ENCODE measurements at regions not wholly inside any gene's neighbourhood (a gene's known extent, or its start where the extent isn't known, plus 50 kb on each side); places are given as distances from the start of the nearest gene placed in this dataset.

DNA sequence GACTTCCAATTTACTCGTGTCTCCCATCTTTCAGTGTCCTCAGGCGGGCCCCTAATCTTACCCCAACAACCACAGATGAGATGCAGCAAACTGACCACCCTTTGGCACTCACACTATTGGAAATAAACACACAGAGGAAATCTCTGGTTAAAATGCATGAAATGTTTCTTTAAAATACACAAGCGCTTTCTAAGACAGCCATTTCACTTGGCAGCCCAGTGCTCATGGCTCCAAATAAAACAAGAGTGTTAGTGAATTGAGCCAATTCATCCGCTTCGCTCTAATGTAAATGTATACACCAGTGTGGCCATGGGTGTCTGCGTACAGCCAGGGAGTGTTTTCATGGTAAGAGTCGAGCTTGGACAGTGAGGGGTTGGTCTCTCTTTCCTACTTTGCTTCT is 282.9 kb downstream of the CLIC5 start:
- FAIRE-seq (no peak), DNase-seq (ENCODE audit: insufficient read length, low spot score) (no peak)
- TF ChIP-seq POLR2A (IDR thresholded peaks at IDR 0.05; ENCODE audit: low read depth, low read length), result no peak
- TF ChIP-seq POLR2AphosphoS5 (IDR thresholded peaks at IDR 0.05; ENCODE audit: low read depth, low read length), result no peak
- TF ChIP-seq POU2F2 (IDR thresholded peaks at IDR 0.05; ENCODE audit: low read depth, low read length), result no peak
- TF ChIP-seq TAF1 (IDR thresholded peaks at IDR 0.05; ENCODE audit: low read depth, low read length), result no peak
- no peak for TF ChIP-seq PAX5 (IDR thresholded peaks at IDR 0.05; ENCODE audit: insufficient read depth, low read length, severe bottlenecking)
- no peak for TF ChIP-seq SPI1 (IDR thresholded peaks at IDR 0.05; ENCODE audit: low read depth, low read length)

- FAIRE-seq (no peak), DNase-seq (ENCODE audit: insufficient read length, low spot score) (no peak)
- TF ChIP-seq POU2F2 (IDR thresholded peaks at IDR 0.05; ENCODE audit: low read depth, low read length) (no peak), SPI1 (IDR thresholded peaks at IDR 0.05; ENCODE audit: low read depth, low read length) (no peak), POLR2A (IDR thresholded peaks at IDR 0.05; ENCODE audit: low read depth, low read length) (no peak), PAX5 (IDR thresholded peaks at IDR 0.05; ENCODE audit: insufficient read depth, low read length, severe bottlenecking) (no peak), POLR2AphosphoS5 (IDR thresholded peaks at IDR 0.05; ENCODE audit: low read depth, low read length) (no peak), TAF1 (IDR thresholded peaks at IDR 0.05; ENCODE audit: low read depth, low read length) (no peak)
Observed at GRCh38 chr6:45730232-45730631, 285.4 kb downstream of the CLIC5 start.

GRCh38 chr6:45728674-45729073 is 287.0 kb downstream of the CLIC5 start:
- DNase-seq (ENCODE audit: insufficient read length, low spot score) (no peak), FAIRE-seq (no peak)
- TF ChIP-seq POLR2AphosphoS5 (IDR thresholded peaks at IDR 0.05; ENCODE audit: low read depth, low read length), result no peak

- TF ChIP-seq SPI1 (IDR thresholded peaks at IDR 0.05; ENCODE audit: low read depth, low read length) (no peak), POU2F2 (IDR thresholded peaks at IDR 0.05; ENCODE audit: low read depth, low read length) (no peak), POLR2A (IDR thresholded peaks at IDR 0.05; ENCODE audit: low read depth, low read length) (no peak), PAX5 (IDR thresholded peaks at IDR 0.05; ENCODE audit: insufficient read depth, low read length, severe bottlenecking) (no peak), TAF1 (IDR thresholded peaks at IDR 0.05; ENCODE audit: low read depth, low read length) (no peak), POLR2AphosphoS5 (IDR thresholded peaks at IDR 0.05; ENCODE audit: low read depth, low read length) (no peak)
- DNase-seq (ENCODE audit: insufficient read length, low spot score) (no peak), FAIRE-seq (no peak)
Observed at GRCh38 chr6:45727819-45728449, 287.7 kb downstream of the CLIC5 start.

DNA sequence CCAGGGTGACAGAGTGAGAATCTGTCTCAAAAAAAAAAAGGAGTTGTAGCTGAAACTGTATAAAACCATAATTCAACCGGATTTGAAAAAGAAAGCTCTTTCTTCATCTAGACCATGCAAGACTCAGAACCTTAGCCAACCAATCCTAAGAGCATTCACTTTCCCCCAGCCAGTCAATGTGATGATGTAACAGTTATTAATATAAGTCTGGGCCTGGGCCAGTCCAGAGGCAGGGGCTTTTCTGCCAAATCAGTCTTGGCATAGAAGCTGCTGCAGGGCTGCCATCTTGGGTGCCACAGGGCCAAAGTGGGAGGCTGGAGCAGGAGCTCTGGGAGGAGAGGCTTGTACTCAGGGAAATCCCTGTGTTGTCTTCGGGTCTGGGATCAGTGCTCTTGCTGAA is 288.4 kb downstream of the CLIC5 start:
- no peak for DNase-seq (ENCODE audit: insufficient read length, low spot score)
- no peak for FAIRE-seq
- TF ChIP-seq PAX5 (IDR thresholded peaks at IDR 0.05; ENCODE audit: insufficient read depth, low read length, severe bottlenecking) (no peak), POLR2AphosphoS5 (IDR thresholded peaks at IDR 0.05; ENCODE audit: low read depth, low read length) (no peak), SPI1 (IDR thresholded peaks at IDR 0.05; ENCODE audit: low read depth, low read length) (no peak), POU2F2 (IDR thresholded peaks at IDR 0.05; ENCODE audit: low read depth, low read length) (no peak), TAF1 (IDR thresholded peaks at IDR 0.05; ENCODE audit: low read depth, low read length) (no peak), POLR2A (IDR thresholded peaks at IDR 0.05; ENCODE audit: low read depth, low read length) (no peak)

DNA sequence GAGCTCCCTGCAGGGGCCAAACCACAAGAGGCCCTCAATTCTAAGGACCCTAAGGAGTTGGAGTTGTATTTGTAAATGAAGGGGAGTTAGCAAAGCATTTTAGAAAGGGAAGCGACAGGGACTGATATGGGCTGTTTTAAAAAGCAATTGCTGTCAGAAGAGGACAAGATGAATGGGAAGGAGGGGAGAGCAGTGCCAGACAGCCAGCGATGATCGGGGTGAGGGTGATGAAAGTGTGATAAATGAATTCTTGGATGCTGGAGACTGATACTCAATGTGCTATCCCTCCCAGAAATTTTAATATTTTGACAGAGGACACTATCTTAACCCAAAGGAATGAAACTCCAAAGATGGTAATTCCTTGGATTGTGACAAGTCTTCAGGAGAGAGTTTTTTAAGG is 289.2 kb downstream of the CLIC5 start:
- no peak for TF ChIP-seq POLR2A (IDR thresholded peaks at IDR 0.05; ENCODE audit: low read depth, low read length)
- FAIRE-seq, result no peak
- no peak for DNase-seq (ENCODE audit: insufficient read length, low spot score)

DNA sequence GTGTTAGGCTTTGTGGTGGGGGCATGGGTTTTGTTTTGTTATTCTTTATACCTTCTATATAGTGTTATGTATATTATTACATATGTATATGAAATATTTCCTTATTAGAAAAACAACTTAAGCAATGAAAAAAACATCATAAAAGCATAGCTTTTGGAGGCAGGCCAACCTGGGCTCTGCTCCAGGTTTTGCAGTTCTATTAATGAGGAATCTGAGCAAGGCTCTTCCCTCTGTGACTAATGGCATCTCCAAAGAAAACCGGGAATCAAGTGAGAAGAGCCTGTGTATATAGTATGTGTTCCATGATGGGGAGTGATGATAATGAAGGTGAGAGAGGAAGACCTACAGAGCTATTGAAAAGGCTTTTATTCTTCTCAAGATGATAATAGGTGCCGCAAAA is 291.1 kb downstream of the CLIC5 start:
- no peak for DNase-seq (ENCODE audit: insufficient read length, low spot score)
- TF ChIP-seq SPI1 (IDR thresholded peaks at IDR 0.05; ENCODE audit: low read depth, low read length), result no peak
- no peak for TF ChIP-seq TAF1 (IDR thresholded peaks at IDR 0.05; ENCODE audit: low read depth, low read length)
- no peak for TF ChIP-seq POLR2AphosphoS5 (IDR thresholded peaks at IDR 0.05; ENCODE audit: low read depth, low read length)
- TF ChIP-seq PAX5 (IDR thresholded peaks at IDR 0.05; ENCODE audit: insufficient read depth, low read length, severe bottlenecking), result no peak
- TF ChIP-seq POLR2A (IDR thresholded peaks at IDR 0.05; ENCODE audit: low read depth, low read length), result no peak
- no peak for TF ChIP-seq POU2F2 (IDR thresholded peaks at IDR 0.05; ENCODE audit: low read depth, low read length)
- no peak for FAIRE-seq

- DNase-seq (ENCODE audit: insufficient read length, low spot score) (no peak), FAIRE-seq (no peak)
- no peak for TF ChIP-seq POLR2AphosphoS5 (IDR thresholded peaks at IDR 0.05; ENCODE audit: low read depth, low read length)
- no peak for TF ChIP-seq SPI1 (IDR thresholded peaks at IDR 0.05; ENCODE audit: low read depth, low read length)
- no peak for TF ChIP-seq TAF1 (IDR thresholded peaks at IDR 0.05; ENCODE audit: low read depth, low read length)
- TF ChIP-seq POU2F2 (IDR thresholded peaks at IDR 0.05; ENCODE audit: low read depth, low read length), result no peak
- TF ChIP-seq PAX5 (IDR thresholded peaks at IDR 0.05; ENCODE audit: insufficient read depth, low read length, severe bottlenecking), result no peak
- no peak for TF ChIP-seq POLR2A (IDR thresholded peaks at IDR 0.05; ENCODE audit: low read depth, low read length)
Observed at GRCh38 chr6:45724027-45724426, 291.6 kb downstream of the CLIC5 start.

DNA sequence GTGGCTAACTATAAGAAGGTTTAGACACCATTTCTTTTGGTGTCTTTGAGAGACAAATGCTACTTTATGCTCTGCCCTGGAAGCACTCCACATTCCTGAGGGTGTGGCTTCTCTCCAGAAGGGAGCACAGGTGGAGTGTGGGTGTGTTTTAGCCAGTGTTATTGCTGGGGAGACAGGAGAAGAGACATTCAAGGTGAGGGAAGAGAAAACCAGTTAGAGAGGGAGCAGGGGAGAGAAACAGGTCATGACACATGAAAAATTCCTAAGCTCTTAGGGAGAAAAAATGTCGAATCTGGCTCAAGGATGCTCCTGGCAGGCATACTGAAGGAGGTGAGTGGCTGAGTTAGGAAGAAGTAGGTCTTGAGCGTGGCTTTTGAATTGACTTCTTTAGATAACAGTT is 292.8 kb downstream of the CLIC5 start:
- FAIRE-seq, result no peak
- TF ChIP-seq PAX5 (IDR thresholded peaks at IDR 0.05; ENCODE audit: insufficient read depth, low read length, severe bottlenecking) (no peak), POLR2A (IDR thresholded peaks at IDR 0.05; ENCODE audit: low read depth, low read length) (no peak), SPI1 (IDR thresholded peaks at IDR 0.05; ENCODE audit: low read depth, low read length) (no peak), POLR2AphosphoS5 (IDR thresholded peaks at IDR 0.05; ENCODE audit: low read depth, low read length) (no peak), POU2F2 (IDR thresholded peaks at IDR 0.05; ENCODE audit: low read depth, low read length) (no peak), TAF1 (IDR thresholded peaks at IDR 0.05; ENCODE audit: low read depth, low read length) (no peak)

GRCh38 chr6:45721665-45722064 is 294.0 kb downstream of the CLIC5 start:
- no peak for DNase-seq (ENCODE audit: insufficient read length, low spot score)
- no peak for TF ChIP-seq POLR2AphosphoS5 (IDR thresholded peaks at IDR 0.05; ENCODE audit: low read depth, low read length)
- TF ChIP-seq SPI1 (IDR thresholded peaks at IDR 0.05; ENCODE audit: low read depth, low read length), result no peak
- TF ChIP-seq TAF1 (IDR thresholded peaks at IDR 0.05; ENCODE audit: low read depth, low read length), result no peak
- no peak for TF ChIP-seq POU2F2 (IDR thresholded peaks at IDR 0.05; ENCODE audit: low read depth, low read length)
- no peak for TF ChIP-seq PAX5 (IDR thresholded peaks at IDR 0.05; ENCODE audit: insufficient read depth, low read length, severe bottlenecking)
- no peak for FAIRE-seq

More for the DNA sequence above, 292.8 kb downstream of the CLIC5 start:
- no peak for DNase-seq (ENCODE audit: insufficient read length, low spot score)

All from GM12891 (cell line).